Lower lobe of right lung (tissue), 2 donors: ENCODE measurements at regions not wholly inside any gene's neighbourhood (a gene's known extent, or its start where the extent isn't known, plus 50 kb on each side); places are given as distances from the start of the nearest gene placed in this dataset.
"Not testable (repeated sequence)": the region's sequence is repeated elsewhere in the genome, so short reads cannot be mapped to it uniquely, and the experiment has no call there.

Source experiments
- ATAC-seq, 2 donors: fragments of 200-7000 bp; cut with Tn5 transposase; one replicate each; pipeline ENCODE4 v1.9.1; 2020 to 2022; ENCODE audit warnings: mild to moderate bottlenecking in 2 of 2, moderate library complexity in 2 of 2
- DNase-seq: peaks from one replicate; pipeline ENCODE4 v3.0.0-alpha.2; 2020
- H3K27ac ChIP-seq: fragments of 200-600 bp; one replicate; pipeline ENCODE4 v1.8.0; 2022
- H3K27me3 ChIP-seq: fragments of 200-600 bp; one replicate; pipeline ENCODE4 v1.8.0; 2022; ENCODE audit warnings: low read depth
- H3K36me3 ChIP-seq: fragments of 200-600 bp; one replicate; pipeline ENCODE4 v1.8.0; 2022; ENCODE audit warnings: mild to moderate bottlenecking
- H3K4me1 ChIP-seq: fragments of 200-600 bp; one replicate; pipeline ENCODE4 v1.8.0; 2022
- H3K4me3 ChIP-seq: fragments of 200-600 bp; one replicate; pipeline ENCODE4 v1.8.0; 2022; ENCODE audit warnings: mild to moderate bottlenecking
- H3K9me3 ChIP-seq: fragments of 200-600 bp; one replicate; pipeline ENCODE4 v1.8.0; 2022
- intact Hi-C: fragments of 100-400 bp; cut with DNase I; formaldehyde crosslinking; loops from one replicate; pipeline ENCODE4 v1.11.0; 2022
- TF ChIP-seq, protein P1 (sequence below): fragments of 200-600 bp; IDR thresholded peaks from one replicate; pipeline ENCODE4 v1.8.0; 2022; ENCODE audit warnings: antibody characterized with exemption, mild to moderate bottlenecking
- donor health status: DM: no; HTN: yes; CAD: no; lungs with severe emphysema.

DNA sequence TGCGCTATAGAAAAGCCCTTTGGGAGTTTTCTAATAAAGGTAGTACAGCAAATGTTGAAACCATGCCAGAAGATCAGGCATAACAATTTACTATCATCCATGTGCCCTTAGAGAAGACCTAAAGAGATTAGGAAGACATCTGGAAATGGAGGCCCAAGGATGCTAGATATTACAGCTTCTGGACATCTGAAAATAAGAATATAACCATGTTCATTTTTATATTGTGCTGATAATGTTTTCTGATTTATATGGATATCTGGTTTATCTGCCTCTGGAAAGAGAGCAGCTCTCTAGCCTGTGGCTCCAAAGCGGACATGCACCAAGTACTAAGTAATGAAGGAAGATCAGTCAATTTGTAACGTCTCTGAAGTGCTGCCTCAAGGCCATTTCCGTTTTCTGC lies 478.0 kb upstream of the DDX18 start:
- no peak for ATAC-seq
- H3K36me3 ChIP-seq, result no peaks in the 10 kb centered on the region
- no peak for DNase-seq
- intact Hi-C loops, result no loop called here
- TF ChIP-seq, protein P1, sequence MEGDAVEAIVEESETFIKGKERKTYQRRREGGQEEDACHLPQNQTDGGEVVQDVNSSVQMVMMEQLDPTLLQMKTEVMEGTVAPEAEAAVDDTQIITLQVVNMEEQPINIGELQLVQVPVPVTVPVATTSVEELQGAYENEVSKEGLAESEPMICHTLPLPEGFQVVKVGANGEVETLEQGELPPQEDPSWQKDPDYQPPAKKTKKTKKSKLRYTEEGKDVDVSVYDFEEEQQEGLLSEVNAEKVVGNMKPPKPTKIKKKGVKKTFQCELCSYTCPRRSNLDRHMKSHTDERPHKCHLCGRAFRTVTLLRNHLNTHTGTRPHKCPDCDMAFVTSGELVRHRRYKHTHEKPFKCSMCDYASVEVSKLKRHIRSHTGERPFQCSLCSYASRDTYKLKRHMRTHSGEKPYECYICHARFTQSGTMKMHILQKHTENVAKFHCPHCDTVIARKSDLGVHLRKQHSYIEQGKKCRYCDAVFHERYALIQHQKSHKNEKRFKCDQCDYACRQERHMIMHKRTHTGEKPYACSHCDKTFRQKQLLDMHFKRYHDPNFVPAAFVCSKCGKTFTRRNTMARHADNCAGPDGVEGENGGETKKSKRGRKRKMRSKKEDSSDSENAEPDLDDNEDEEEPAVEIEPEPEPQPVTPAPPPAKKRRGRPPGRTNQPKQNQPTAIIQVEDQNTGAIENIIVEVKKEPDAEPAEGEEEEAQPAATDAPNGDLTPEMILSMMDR, result no peak
- no peaks in the 10 kb centered on the region for H3K4me1 ChIP-seq
- H3K27me3 ChIP-seq, result no peaks in the 10 kb centered on the region
- H3K9me3 ChIP-seq, result no peaks in the 10 kb centered on the region
- H3K27ac ChIP-seq, result no peak overlapping the region
- H3K4me3 ChIP-seq, result no peak overlapping the region

DNA sequence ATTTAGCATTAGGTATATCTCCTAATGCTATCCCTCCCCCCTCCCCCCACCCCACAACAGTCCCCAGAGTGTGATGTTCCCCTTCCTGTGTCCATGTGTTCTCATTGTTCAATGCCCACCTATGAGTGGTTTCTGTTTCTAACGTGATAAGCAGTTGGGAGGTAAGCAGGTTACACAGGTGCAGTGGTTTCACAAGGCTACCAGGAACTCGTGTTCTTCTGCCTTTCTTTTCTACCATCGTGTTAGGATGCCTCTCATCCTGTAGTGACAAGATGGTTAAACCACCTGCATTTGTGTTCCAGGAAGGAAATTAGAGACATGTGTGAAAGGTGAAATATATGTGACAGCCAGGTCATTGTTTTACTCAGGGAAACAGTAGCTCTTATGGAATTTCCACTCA lies 476.5 kb upstream of the DDX18 start:
- H3K27me3 ChIP-seq, H3K9me3 ChIP-seq, H3K4me1 ChIP-seq, intact Hi-C loops, ATAC-seq, H3K4me3 ChIP-seq, H3K27ac ChIP-seq, DNase-seq, H3K36me3 ChIP-seq: not testable (repeated sequence)

DNA sequence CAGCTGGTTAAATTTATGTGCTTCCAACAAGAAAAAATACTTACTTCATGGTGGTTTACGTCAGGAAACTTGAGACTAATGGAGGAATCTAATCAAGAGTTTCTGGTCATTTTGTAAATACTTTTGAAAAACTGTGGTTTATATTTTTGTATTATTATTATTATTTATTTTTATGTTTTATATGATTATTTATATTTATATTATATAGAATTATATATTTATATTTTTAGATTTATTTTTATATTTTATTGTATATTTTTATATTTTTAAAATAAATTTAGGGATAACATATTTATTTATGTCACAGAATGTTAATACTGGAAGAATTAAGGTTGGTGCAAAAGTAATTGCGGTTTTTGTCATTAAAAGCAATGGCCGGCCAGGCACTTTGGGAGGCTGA lies 474.5 kb upstream of the DDX18 start:
- TF ChIP-seq, protein P1, result no peak
- Histone ChIP-seq H3K4me3 (no peak overlapping the region), H3K27me3 (no peaks in the 10 kb centered on the region), H3K9me3 (no peaks in the 10 kb centered on the region), H3K4me1 (no peaks in the 10 kb centered on the region), H3K27ac (no peak overlapping the region), H3K36me3 (no peaks in the 10 kb centered on the region)
- ATAC-seq (no peak), DNase-seq (no peak)
- intact Hi-C loops, result no loop called here

DNA sequence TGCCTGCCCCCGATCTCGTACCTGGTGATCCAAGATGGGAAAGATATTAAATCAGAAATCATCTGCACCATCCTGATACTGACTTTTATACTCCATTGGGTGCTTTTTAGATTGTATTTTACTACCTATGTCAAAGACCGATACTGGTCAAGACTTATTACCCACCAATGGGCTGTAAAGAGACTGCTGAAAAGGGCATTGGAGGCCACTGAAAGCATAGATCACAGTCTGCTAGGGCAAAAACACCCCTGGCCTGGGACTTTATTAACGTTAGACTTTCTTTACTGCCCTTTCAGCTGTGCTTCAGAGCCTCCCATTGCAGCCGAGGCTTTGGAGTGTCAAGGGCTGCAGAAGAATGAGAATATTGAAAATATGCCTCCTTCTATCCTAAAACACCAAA lies 472.8 kb upstream of the DDX18 start:
- intact Hi-C loops, result no loop called here
- H3K4me3 ChIP-seq, result no peak overlapping the region
- no peak overlapping the region for H3K27ac ChIP-seq
- TF ChIP-seq, protein P1, result no peak
- H3K9me3 ChIP-seq, result no peaks in the 10 kb centered on the region
- no peak for DNase-seq
- no peaks in the 10 kb centered on the region for H3K27me3 ChIP-seq
- ATAC-seq, result no peak
- H3K4me1 ChIP-seq, result no peaks in the 10 kb centered on the region
- H3K36me3 ChIP-seq, result no peaks in the 10 kb centered on the region

DNA sequence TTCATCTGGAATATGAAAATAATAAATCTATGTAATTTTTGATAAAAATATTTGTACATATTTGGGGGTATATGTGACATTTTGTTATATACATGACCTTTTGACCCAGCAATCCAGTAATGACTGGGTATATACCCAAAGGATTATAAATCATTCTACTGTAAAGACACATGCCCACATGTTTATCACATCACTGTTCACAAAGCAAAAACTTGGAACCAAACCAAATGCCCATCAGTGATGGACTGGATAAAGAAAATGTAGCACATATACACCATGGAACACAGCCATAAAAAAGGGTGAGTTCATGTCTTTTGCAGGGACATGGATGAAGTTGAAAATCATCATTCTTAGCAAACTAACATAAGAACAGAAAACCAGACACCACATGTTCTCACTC lies 472.1 kb upstream of the DDX18 start:
- TF ChIP-seq, protein P1, result no peak
- ATAC-seq (no peak), DNase-seq (no peak)
- Histone ChIP-seq H3K36me3 (no peaks in the 10 kb centered on the region), H3K4me1 (no peaks in the 10 kb centered on the region), H3K27ac (no peak overlapping the region), H3K27me3 (no peaks in the 10 kb centered on the region), H3K4me3 (no peak overlapping the region), H3K9me3 (no peaks in the 10 kb centered on the region)
- intact Hi-C loops, result no loop called here

DNA sequence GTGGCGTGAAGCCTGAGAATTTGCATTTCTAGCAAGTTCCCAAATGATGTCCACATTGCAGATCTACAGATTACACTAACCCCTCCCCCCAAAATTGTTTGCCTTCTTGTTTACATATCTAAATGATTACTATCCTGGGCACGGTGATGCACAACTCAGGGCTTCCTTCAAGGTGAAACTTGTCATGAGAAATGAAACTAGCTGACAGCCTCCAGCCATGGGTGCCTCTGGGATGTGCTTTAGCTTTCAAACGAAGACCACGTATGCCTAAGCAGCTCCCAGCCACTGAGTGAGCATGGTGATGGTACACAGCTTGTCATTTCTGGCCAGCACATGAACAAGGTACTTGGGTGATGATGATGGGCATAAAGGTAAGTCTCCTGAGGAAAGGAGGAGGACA lies 464.8 kb upstream of the DDX18 start:
- Histone ChIP-seq H3K36me3 (no peaks in the 10 kb centered on the region), H3K4me3 (no peak overlapping the region), H3K9me3 (no peaks in the 10 kb centered on the region), H3K27ac (no peak overlapping the region), H3K4me1 (no peaks in the 10 kb centered on the region), H3K27me3 (no peaks in the 10 kb centered on the region)
- ATAC-seq (no peak), DNase-seq (no peak)
- TF ChIP-seq, protein P1, result no peak
- intact Hi-C loops, result no loop called here
